ENCODE measurements at regions not wholly inside any gene's neighbourhood (a gene's known extent, or its start where the extent isn't known, plus 50 kb on each side); places are given as distances from the start of the nearest gene placed in this dataset.
A peak's percentile ranks its signal among the peaks of the same experiment; 100 is the strongest.
"Not testable (repeated sequence)": the region's sequence is repeated elsewhere in the genome, so short reads cannot be mapped to it uniquely, and the experiment has no call there.

- DNase-seq (ENCODE audit: low spot score) = no peak
Observed at GRCh38 chr3:107211608-107212007, 165.6 kb upstream of the CCDC54 start.

DNA sequence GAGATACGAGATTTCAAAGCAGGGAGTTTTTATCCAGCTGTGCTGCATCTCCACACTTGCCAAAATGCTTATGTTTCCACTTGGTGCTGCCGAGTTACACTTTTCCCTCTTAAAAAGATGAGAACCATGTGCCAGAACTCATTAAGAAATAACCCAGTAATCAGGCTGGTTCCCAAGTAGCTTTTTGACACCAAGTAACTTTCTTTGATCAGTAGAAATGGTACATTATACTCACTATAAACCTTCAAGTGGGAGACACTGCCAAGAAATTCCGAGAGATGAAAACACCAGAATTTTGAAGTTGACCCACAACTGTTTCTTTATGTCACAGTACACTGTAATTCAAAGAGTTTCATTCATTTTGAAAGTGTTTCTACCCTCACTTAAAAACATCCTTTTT, 164.6 kb upstream of the CCDC54 start:
- no peak for DNase-seq (ENCODE audit: low spot score)

DNA sequence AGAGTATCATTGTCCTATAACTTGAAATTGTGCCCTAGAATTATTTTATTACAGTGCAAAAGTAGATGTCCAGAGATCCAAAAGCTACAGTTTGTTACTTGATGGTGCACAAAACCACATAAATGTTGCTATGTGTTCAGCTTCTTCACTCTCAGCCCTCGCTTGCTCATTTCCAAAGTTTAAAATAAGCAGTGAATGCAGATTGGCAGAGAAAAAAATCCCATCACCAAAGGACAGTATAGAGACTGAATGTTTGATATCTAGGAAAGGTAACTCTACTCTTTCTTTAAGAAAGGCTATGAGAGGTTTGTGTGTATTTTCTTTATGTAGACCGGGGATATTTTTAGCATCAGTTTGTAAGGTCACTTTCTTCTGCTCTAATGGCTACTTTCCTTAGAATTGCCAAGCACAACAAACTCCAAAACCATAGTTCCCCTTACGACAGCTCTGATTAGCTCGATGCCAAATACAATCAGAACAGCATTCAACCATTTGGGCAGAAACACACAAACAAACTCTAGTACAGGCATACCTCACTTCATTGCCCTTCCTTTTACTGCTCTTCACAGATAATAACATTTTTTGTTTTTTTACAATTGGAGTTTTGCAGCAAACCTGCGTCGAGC, 164.1 kb upstream of the CCDC54 start:
- DNase-seq (ENCODE audit: low spot score) = no peak

DNA sequence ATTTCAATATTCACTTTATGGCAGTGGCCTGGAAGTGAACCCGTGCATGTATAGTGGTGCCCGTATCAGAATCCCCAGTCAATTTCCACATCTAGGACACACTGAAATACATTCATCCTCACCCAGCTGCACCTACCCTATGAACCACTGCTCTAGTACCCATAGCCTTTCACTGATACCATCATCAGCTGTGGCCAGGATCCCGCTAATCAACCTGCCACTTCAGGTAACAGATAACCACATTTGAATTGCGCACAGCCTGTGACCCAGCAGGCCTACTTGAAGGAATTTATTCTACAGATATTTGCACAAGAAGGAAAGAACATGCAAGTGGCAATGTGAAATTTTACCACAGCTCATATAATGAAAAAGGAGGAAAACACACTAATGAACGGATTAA, 161.0 kb upstream of the CCDC54 start:
- DNase-seq (ENCODE audit: low spot score) = no peak

DNA sequence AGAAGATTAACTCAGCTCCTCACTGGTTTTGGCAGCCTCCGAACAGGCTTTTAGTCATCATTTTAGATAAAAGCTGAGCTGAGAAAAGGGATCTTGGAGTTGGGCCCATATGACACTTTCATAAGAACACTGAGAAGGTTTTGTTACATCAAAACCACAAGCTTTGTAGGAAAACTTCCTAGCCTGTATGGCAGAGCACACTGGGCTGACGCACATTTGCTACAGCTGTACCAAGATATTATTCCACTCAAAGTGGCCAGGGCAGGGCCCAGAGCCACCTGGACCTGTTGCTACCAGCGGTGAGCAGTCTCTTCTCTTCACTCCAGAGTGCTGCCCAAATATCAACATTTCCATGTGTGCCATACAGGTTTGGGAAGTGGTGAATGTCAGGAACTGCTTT, 160.5 kb upstream of the CCDC54 start:
- DNase-seq (ENCODE audit: low spot score) = peak; percentile 93

DNA sequence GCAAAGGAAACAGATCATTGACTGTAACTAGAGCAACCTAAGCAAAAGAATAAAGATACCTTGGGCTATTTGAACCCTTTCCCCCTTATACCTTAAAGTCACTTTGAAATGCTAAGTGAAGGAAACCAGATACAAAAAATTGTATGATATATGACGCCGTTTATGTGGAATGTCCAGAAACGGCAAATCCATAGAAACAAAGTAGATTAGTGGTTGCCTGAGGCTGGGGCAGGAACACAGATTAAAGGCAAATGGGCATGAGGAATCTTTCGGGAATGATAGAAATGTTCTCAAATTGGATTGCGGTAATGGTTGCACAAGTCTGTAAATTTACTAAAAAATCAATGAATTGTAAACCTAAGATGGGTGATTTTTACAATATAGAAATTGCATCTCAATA, 160.1 kb upstream of the CCDC54 start:
- peak; percentile 90 for DNase-seq (ENCODE audit: low spot score)

DNA sequence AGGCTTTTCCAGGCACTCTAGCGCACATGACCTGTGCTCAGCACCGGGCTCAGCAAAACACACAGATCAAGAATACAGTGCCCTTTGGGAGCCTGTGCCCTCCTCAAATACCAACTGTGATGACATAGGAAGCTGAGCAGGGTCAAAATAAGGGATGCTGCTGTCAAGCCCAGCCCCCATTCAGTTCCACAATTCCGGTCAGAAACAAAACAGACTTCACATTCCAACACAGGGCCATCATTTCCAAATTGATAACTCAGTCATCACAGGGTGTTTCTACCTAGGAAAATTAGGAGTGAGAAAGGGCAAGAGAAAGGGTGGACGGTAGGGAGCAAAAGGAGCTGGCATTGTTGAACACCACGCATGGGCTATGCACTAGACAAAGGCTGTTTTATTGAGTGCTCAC, 158.4 kb upstream of the CCDC54 start:
- DNase-seq (ENCODE audit: low spot score) = no peak

DNA sequence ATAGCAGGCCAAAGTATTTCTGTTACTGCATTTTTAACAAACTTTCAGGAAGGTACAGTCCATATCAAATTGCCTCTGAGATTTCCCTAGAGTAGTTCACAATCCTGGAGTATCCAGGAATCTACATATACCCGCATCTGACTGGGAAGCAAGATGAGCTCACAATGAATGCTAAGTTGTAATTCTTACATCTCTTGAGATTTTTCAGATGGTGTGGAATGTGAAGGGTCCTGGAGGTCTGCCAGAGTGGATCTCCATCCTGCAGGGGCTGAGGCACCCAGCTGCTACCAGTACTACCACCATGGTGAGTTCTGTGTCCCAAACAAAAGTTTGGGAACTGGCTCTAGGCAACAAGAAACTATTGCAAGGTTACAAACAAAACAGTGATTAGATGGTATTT, 156.7 kb upstream of the CCDC54 start:
- no peak for DNase-seq (ENCODE audit: low spot score)

- no peak for DNase-seq (ENCODE audit: low spot score)
Observed at GRCh38 chr3:107221856-107222255, 155.4 kb upstream of the CCDC54 start.

- DNase-seq (ENCODE audit: low spot score) = peak; percentile 78
Observed at GRCh38 chr3:107222907-107223306, 154.3 kb upstream of the CCDC54 start.

DNA sequence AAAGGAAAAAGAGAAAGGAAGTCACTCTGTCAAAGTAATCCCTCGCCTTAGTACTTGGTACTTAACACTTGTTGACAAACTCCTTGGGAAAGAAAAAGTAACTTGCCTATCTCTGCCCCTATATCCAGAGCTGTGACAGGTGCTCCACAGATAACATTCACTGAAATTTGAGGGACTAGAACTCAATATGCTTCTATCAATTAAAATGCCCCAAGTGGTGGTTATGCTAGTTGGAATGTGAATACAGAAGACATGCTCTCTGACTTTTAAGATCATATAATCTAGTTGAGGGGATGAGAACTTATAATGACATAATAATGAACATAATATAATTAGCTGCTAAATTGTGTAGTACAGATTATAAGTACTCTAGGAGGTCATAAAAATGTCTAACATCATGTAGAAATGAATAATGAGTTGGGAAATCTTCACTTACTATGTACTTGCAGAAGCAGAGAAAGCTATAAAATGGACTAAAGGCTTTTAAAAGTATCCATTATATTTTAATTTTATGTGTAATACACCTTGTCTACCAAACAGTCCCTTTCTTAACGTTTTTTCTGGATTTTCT, 153.1 kb upstream of the CCDC54 start:
- DNase-seq (ENCODE audit: low spot score) = no peak

- peak; percentile 60 for DNase-seq (ENCODE audit: low spot score)
Observed at GRCh38 chr3:107227091-107227490, 150.1 kb upstream of the CCDC54 start.

- DNase-seq (ENCODE audit: low spot score) = not testable (repeated sequence)
Observed at GRCh38 chr3:107233877-107234276, 143.4 kb upstream of the CCDC54 start.

DNA sequence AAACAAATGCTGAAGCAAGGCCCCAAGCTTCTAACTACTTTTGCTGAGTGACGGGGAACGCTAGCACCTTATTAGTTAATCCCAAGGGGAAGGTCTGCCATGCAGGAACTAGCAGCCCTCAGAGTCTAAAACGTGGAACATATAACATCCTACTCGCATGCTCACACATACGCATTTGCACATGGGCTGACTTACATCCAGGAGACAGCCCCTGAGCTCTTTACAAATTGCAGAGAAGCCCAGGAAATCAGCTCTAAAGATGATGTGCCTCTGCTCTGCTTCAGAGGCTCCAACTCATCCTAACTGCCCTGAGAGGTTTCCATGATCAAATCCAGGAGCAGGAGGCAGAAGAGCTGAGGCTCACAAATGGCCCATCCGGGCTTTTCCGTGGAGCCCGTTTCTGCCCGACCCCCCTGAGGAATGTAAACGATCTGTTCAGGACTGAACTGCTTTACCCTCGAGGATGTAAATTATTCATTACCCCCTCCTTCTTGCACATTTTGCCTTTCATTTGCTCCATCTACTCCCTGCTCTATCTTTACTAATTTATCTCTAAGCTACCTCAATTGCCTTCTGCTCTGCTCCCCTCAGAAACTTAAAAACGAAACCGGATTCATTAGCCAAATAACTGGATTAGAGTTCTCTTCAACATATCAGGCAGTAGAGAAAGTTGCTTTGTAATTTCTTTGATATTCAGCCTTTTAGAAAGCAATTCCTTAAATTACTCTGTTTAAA, 141.9 kb upstream of the CCDC54 start:
- DNase-seq (ENCODE audit: low spot score) = peak; percentile 41

- peak; percentile 95 for DNase-seq (ENCODE audit: low spot score)
Observed at GRCh38 chr3:107235928-107236315, 141.3 kb upstream of the CCDC54 start.

DNA sequence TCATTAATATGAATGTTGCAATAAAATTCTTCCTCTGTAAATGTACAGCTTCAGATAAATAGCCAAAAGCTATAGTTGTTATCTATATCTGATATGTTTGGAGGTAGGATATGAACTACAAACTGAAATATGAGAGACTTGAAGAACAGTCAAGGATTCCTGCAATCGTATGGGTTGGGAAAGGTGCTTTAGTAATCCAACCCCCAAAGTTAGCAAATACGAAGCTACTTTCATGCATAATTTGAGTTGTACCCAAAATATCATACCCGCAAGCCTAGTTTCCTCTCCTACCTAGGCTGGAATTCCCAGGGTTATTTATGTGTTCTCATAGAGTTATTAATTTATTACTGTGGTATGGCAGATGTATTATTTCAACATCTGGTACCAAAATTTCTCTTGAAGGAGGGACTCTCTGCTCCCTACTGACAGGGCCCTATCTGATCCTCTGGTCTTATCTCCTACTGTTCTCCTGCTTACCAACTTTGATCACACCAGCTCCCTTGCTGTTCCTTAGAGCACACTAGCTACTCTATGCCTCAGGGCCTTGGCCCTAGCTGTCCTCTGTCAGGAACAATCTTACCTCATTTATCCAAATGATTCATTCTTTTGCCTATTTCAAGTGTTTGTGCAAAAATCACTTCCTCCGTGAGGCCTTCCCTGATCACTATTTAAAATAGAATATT, 140.4 kb upstream of the CCDC54 start:
- DNase-seq (ENCODE audit: low spot score) = no peak

DNA sequence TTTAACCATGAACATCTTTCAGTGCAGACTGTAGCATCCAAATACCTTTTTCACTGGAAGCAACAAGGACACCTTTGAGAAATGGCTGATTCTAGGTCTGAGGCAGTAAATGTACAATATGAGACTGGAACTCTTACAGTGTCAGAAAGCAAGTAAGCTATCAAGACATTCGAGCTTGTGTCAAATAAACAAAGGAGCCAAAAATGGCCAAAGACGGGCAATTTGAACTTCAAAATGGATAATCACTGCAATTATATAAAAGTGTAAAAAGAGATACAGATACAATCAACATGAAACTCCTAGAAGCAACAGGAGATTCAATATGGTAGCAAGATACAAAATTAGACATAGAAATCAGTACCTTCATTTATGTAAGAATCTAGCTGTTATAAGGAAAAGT, 138.5 kb upstream of the CCDC54 start:
- no peak for DNase-seq (ENCODE audit: low spot score)

DNA sequence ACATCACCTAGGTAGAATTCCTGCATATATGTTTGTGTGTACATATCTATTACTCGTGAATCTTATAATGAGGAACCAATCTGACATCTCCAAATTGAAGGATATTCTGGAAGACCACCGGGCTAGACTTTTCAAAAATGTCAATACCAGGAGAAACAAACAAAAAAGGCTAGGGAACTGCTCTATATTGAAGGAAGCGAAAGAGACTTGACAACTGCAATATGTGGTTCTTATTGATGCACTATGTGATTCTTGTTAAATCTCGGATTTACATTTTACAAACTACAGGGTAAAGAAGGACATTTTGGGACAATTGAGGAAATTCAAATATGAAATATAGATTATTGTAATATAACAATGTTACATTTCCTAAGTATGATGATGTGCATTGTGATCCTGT, 137.5 kb upstream of the CCDC54 start:
- no peak for DNase-seq (ENCODE audit: low spot score)

DNA sequence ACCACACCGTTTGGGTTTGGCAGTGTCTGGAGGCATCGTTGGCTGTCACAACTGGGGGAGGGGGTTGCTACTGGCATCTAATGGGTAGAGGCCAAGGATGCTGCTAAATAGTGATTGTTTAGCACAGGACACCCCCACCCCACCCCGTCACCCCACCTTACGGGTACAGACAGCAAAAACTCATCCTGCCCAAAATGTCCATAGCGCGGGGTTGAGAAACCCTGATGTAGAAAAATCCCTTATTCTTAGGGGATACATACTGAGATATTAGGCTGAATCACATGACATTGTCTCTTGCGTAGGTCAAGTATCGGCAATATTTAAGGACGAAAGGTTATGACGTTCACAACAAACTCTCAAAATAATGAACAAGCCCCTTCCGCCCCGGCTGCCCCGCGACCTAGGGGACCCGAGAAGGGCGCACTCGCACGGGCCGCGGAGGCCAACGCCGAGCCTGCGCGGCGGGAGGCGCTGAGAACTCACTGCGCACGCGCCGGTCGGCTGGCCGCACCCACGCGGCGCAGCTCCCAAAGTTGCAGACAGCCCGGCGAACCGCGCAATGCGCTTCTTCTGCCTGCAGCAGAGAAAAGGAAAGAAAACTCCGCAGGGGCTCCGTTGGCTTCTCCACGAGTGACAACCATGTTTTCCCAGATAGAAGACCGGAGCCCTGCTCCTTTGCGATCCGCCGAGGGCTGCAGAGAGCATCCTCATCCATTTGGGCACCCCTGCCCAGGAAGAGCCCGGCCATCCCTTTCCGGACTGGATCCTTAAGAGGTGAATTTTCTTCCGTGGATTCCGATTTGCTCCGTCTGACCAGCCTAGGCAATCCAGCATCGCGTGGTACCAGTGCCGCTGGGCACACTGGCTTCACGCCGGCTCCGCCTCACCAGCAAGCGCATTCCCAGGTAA, 136.8 kb upstream of the CCDC54 start:
- peak; percentile 57 for DNase-seq (ENCODE audit: low spot score)

DNA sequence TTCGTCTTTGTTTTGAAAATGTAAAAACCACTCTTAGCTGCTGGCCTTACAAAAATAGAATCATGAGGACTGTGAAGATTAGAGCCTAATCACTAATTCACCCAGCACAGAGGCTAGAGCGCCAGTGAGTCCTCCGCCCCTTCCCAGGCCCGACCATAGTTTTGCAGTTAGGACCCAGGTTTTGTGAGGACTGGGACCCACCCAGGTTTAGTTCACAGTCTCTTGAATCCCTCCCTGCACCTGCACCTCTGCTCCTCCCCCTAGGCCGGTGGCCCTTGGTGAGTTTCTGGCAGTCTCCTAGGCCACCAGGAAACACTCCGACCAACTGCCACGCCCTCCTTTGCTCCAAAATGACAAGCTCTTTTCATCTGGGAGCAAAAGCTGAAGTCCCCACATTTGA, 136.0 kb upstream of the CCDC54 start:
- DNase-seq (ENCODE audit: low spot score) = no peak

GRCh38 chr3:107242579-107242978, 134.7 kb upstream of the CCDC54 start:
- DNase-seq (ENCODE audit: low spot score) = no peak

- no peak for DNase-seq (ENCODE audit: low spot score)
Observed at GRCh38 chr3:107247116-107247515, 130.1 kb upstream of the CCDC54 start.

Measured in A172 (cell line).